GM12891 (cell line): ENCODE measurements at regions not wholly inside any gene's neighbourhood (a gene's known extent, or its start where the extent isn't known, plus 50 kb on each side); places are given as distances from the start of the nearest gene placed in this dataset.
A peak's percentile ranks its signal among the peaks of the same experiment; 100 is the strongest.

ENCODE experiments used
- PAX5 ChIP-seq: IDR thresholded peaks from 2 replicates; pipeline ENCODE4 v1.6.1; 2011; ENCODE audit warnings: low read length, moderate library complexity, mild to moderate bottlenecking; ENCODE audit not compliant: insufficient read depth, severe bottlenecking
- POLR2A ChIP-seq: IDR thresholded peaks from 2 replicates; pipeline ENCODE4 v1.6.1; 2011; ENCODE audit warnings: low read depth, low read length, control low read depth
- POU2F2 ChIP-seq: IDR thresholded peaks from 2 replicates; pipeline ENCODE4 v1.6.1; 2011; ENCODE audit warnings: low read depth, mild to moderate bottlenecking, control low read depth, low read length, moderate library complexity
- SPI1 ChIP-seq: IDR thresholded peaks from 2 replicates; pipeline ENCODE4 v1.6.1; 2011; ENCODE audit warnings: low read depth, low read length, control low read depth
- TAF1 ChIP-seq: IDR thresholded peaks from 2 replicates; pipeline ENCODE4 v1.6.1; 2011; ENCODE audit warnings: low read depth, low read length, control low read depth

- TF ChIP-seq SPI1 (no peak), POLR2A (no peak), PAX5 (no peak), POU2F2 (0 out of 2 replicates have a peak, but pooled peaks have one; percentile 33), TAF1 (no peak)
Measured at GRCh38 chr12:13588574-13588973, 392.0 kb downstream of the EMP1 start.
